ENCODE measurements at regions not wholly inside any gene's neighbourhood (a gene's known extent, or its start where the extent isn't known, plus 50 kb on each side); places are given as distances from the start of the nearest gene placed in this dataset.

DNA sequence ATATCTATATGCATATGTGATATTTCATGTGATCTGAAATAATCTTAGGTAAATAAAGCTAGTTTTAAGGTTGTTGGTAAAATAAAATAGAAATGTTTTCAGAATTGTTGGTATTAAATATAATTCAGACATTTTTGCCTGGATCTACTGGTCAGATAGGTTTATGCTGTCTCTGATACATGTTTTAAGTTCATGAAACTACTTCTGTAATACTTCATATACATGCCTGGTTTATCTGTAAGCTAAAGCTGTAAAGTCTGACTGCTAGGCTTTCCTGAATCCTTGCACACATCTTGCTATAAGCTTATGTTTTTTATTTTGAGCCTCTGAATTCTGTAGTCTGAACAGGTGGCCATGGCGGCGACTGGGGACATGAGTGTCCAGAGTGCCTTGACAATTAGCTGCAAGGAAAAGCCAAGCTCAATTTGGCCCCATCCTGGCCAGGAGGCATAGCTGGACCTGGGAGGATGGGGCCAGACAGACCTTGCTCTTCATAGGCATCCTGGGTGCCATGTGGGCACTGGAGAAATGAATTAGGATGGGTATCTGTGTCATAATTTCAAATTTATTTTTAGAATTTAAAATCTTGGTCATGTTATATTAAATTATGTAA lies 241.0 kb upstream of the UBASH3B start:
- TF ChIP-seq POLR2A (IDR thresholded peaks at IDR 0.05): no peak
- TF ChIP-seq, protein P1, sequence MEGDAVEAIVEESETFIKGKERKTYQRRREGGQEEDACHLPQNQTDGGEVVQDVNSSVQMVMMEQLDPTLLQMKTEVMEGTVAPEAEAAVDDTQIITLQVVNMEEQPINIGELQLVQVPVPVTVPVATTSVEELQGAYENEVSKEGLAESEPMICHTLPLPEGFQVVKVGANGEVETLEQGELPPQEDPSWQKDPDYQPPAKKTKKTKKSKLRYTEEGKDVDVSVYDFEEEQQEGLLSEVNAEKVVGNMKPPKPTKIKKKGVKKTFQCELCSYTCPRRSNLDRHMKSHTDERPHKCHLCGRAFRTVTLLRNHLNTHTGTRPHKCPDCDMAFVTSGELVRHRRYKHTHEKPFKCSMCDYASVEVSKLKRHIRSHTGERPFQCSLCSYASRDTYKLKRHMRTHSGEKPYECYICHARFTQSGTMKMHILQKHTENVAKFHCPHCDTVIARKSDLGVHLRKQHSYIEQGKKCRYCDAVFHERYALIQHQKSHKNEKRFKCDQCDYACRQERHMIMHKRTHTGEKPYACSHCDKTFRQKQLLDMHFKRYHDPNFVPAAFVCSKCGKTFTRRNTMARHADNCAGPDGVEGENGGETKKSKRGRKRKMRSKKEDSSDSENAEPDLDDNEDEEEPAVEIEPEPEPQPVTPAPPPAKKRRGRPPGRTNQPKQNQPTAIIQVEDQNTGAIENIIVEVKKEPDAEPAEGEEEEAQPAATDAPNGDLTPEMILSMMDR (IDR thresholded peaks at IDR 0.05): no peak

DNA sequence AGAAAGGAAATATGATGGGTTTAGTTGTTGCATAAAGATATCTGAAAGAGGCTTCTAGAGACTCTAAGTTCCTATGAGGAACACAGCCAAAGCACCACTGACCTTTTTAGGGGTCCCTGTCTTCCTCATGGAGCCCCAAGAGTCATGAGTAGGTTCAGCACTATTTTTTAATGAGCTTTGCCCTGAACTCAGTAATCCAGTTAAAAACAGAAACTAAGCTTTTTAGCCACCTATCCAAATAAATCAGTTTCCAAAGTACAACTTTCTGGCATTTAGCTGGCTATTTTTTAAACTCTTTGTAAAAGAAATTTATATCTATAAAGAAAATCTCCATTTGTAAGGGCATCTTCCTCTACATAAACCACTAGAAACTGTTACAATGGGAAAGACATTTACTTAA lies 241.8 kb upstream of the UBASH3B start:
- Histone ChIP-seq H3K27ac (no peak overlapping the region), H3K36me3 (replicated peaks in 1 of 2) (no peaks in the 10 kb centered on the region), H3K4me1 (replicated peaks in 1 of 2) (peaks cover 0 to 5% of the 10 kb centered on the region in 2 donors), H3K4me3 (no peak overlapping the region), H3K27me3 (no peaks in the 10 kb centered on the region), H3K9me3 (replicated peaks in 1 of 3) (peaks cover 0 to 12% (median 4%) of the 10 kb centered on the region in 3 donors)
- TF ChIP-seq, protein P1 (IDR thresholded peaks at IDR 0.05): no peak
- TF ChIP-seq POLR2A (IDR thresholded peaks at IDR 0.05): no peak
- no peak for DNase-seq
- intact Hi-C loops (cut with DNase I): no loop called here

More for the DNA sequence above, 241.0 kb upstream of the UBASH3B start:
- H3K27ac ChIP-seq: no peak overlapping the region
- WGBS, 4 donors: 96 to 100% (median 97%) methylated on average over 2 of the region's 2 CpGs
- no peaks in the 10 kb centered on the region for H3K27me3 ChIP-seq
- H3K4me1 ChIP-seq (replicated peaks in 1 of 2): peaks cover 0 to 5% of the 10 kb centered on the region in 2 donors
- peaks cover 0 to 12% (median 4%) of the 10 kb centered on the region in 3 donors for H3K9me3 ChIP-seq (replicated peaks in 1 of 3)
- no peak for DNase-seq
- H3K36me3 ChIP-seq (replicated peaks in 1 of 2): no peaks in the 10 kb centered on the region
- intact Hi-C loops (cut with DNase I): no loop called here
- no peak overlapping the region for H3K4me3 ChIP-seq

DNA sequence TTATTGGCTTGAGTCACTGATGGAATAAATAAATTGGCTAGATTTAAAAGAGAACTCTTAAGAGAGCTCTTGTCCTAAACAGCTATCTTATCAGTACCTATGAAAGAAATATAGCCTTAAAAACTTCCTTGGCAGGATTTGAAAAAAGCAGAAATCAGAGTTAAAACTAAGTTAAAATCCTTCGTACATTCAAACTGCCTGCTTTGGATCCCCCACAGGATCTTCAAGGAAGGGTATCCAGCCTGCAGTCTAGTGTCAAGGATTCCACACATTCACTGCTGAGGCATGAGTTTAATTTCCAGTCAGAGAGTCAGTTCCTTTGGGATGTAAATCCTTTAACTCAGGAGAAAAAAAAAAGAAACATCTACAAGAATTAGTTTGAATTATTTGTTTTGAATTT lies 242.9 kb upstream of the UBASH3B start:
- TF ChIP-seq POLR2A (IDR thresholded peaks at IDR 0.05): no peak
- TF ChIP-seq, protein P1 (IDR thresholded peaks at IDR 0.05): no peak
- whole genome bisulfite sequencing, 4 donors: 24 to 32% (median 28%) methylated on average over 1 of the region's 1 CpG

DNA sequence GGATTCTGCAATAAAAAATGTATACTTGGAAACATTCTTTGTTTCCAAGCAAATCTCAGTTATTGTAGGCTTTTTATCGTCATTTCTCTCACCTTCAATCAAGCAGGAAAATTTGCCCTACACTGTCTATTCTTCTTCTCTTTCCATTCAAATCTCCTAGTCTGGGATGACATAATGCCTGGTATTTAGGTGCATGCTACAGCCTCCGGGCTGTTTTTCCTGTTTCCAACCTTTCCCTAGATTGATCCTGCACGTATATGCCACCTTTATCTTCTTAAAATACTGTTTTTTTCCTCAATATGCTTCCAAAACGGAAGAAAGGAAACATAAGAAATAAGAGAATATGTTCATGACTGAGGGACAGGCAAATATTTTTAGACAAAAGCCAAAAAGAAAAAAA lies 249.1 kb upstream of the UBASH3B start:
- H3K4me1 ChIP-seq (replicated peaks in 1 of 2): peaks cover 0 to 5% of the 10 kb centered on the region in 2 donors
- TF ChIP-seq POLR2A (IDR thresholded peaks at IDR 0.05): no peak
- TF ChIP-seq, protein P1 (IDR thresholded peaks at IDR 0.05): no peak
- WGBS, 4 donors: 79 to 84% (median 81%) methylated on average over 4 of the region's 4 CpGs
- DNase-seq: no peak
- H3K9me3 ChIP-seq (replicated peaks in 1 of 3): no peaks in the 10 kb centered on the region
- no peak overlapping the region for H3K4me3 ChIP-seq
- intact Hi-C loops (cut with DNase I): no loop called here
- no peaks in the 10 kb centered on the region for H3K36me3 ChIP-seq (replicated peaks in 1 of 2)
- no peak overlapping the region for H3K27ac ChIP-seq
- H3K27me3 ChIP-seq: no peaks in the 10 kb centered on the region

More for the DNA sequence above, 242.9 kb upstream of the UBASH3B start:
- Histone ChIP-seq H3K4me3 (no peak overlapping the region), H3K4me1 (replicated peaks in 1 of 2) (peaks cover 0 to 5% of the 10 kb centered on the region in 2 donors), H3K27me3 (no peaks in the 10 kb centered on the region), H3K27ac (peak overlapping the region in 3 of 5 donors; percentile 64 to 79 (median 69)), H3K9me3 (replicated peaks in 1 of 3) (peaks cover 0 to 12% (median 4%) of the 10 kb centered on the region in 3 donors), H3K36me3 (replicated peaks in 1 of 2) (no peaks in the 10 kb centered on the region)
- intact Hi-C loops (cut with DNase I): no loop called here
- no peak for DNase-seq

Measured in adrenal gland (tissue), 9 donors.